ENCODE measurements at regions not wholly inside any gene's neighbourhood (a gene's known extent, or its start where the extent isn't known, plus 50 kb on each side); places are given as distances from the start of the nearest gene placed in this dataset.
"Not testable (repeated sequence)": the region's sequence is repeated elsewhere in the genome, so short reads cannot be mapped to it uniquely, and the experiment has no call there.

DNA sequence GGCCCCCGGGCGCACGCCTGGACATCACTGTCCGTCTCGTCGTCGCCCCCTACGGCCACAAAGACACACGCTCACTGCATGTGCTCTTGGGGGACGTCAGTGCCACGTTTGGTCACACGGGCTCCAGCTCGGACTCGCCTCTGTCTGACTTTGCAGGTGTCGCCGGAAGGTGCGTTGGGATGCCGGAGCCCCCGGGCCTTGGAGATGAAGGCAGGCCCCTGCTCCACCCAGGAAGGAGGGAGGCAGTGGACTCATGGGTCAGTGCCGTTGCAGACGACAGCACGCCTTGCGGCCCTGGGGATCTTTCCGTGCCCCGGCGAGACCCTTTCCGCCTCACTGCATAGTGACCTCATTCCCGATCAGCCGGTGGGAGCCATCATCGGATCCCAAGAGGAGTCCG, 1414.8 kb upstream of the PCDH10 start:
- H3K36me3 Mint-ChIP-seq; H3K27ac Mint-ChIP-seq; H3K9me3 Mint-ChIP-seq; DNase-seq (ENCODE audit: low spot score in 2 of 2, unreplicated experiment in 2 of 2); H3K4me3 Mint-ChIP-seq; H3K4me1 Mint-ChIP-seq; H3K27me3 Mint-ChIP-seq (ENCODE audit: low read depth): not testable (repeated sequence)

DNA sequence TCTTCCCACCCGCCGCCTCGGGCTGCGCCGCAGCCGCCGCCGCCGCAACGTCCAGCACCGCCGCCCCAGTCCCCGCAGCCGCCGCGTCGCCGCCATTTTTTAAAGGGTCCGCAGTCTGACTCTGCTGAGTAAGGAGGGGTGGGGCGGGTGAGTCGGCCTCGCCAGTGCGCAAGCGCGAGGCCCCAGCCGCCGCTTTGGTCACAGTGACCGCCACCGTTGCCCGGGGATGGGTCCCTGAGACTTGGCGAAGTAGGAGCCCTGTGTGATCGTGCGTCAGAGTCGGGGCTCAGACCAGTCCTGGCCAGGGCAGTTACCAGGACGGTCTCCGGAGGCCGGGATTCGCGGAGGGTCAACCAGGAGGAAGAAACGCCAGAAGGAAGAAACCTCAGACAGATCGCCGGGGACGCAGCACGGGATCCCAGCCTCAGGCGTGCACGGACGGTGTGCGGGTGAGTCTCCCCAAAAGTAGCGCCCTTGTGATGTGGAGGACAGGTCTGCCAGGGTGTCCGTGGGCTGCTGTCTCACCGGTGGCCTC, 1414.2 kb upstream of the PCDH10 start:
- not testable (repeated sequence) for H3K36me3 Mint-ChIP-seq; H3K4me1 Mint-ChIP-seq; H3K27ac Mint-ChIP-seq; H3K4me3 Mint-ChIP-seq; H3K27me3 Mint-ChIP-seq (ENCODE audit: low read depth); H3K9me3 Mint-ChIP-seq
- peak in 1 of 2 experiments; percentile 64 for DNase-seq (ENCODE audit: low spot score in 2 of 2, unreplicated experiment in 2 of 2)

DNA sequence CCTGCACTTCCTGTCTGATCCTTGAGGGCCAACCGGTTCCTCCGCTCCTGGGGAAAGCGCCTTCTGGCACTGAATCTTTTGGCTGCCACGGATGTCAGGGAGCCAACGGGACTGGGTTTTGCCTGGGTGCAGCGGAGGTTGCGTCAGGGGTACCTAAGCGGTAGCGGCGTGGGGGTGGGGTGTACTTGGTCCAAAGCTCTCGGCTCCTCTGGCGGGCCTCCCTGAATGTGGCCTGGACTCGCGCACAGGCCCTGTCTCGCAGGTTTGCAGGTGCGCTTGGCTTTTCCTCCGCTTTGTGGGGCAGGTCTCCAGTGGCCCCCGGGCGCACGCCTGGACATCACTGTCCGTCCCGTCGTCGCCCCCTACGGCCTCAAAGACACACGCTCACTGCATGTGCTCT, 1410.1 kb upstream of the PCDH10 start:
- H3K4me1 Mint-ChIP-seq; H3K27ac Mint-ChIP-seq; H3K36me3 Mint-ChIP-seq; H3K27me3 Mint-ChIP-seq (ENCODE audit: low read depth); H3K9me3 Mint-ChIP-seq; DNase-seq (ENCODE audit: low spot score in 2 of 2, unreplicated experiment in 2 of 2); H3K4me3 Mint-ChIP-seq: not testable (repeated sequence)

DNA sequence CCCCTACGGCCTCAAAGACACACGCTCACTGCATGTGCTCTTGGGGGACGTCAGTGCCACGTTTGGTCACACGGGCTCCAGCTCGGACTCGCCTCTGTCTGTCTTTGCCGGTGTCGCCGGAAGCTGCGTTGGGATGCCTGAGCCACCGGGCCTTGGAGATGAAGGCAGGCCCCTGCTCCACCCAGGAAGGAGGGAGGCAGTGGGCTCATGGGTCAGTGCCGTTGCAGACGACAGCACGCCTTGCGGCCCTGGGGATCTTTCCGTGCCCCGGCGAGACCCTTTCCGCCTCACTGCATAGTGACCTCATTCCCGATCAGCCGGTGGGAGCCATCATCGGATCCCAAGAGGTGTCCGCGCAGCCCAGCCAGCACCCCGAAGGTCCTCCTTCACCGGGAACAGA, 1407.3 kb upstream of the PCDH10 start:
- DNase-seq (ENCODE audit: low spot score in 2 of 2, unreplicated experiment in 2 of 2); H3K36me3 Mint-ChIP-seq; H3K4me1 Mint-ChIP-seq; H3K27me3 Mint-ChIP-seq (ENCODE audit: low read depth); H3K4me3 Mint-ChIP-seq; H3K27ac Mint-ChIP-seq; H3K9me3 Mint-ChIP-seq: not testable (repeated sequence)

DNA sequence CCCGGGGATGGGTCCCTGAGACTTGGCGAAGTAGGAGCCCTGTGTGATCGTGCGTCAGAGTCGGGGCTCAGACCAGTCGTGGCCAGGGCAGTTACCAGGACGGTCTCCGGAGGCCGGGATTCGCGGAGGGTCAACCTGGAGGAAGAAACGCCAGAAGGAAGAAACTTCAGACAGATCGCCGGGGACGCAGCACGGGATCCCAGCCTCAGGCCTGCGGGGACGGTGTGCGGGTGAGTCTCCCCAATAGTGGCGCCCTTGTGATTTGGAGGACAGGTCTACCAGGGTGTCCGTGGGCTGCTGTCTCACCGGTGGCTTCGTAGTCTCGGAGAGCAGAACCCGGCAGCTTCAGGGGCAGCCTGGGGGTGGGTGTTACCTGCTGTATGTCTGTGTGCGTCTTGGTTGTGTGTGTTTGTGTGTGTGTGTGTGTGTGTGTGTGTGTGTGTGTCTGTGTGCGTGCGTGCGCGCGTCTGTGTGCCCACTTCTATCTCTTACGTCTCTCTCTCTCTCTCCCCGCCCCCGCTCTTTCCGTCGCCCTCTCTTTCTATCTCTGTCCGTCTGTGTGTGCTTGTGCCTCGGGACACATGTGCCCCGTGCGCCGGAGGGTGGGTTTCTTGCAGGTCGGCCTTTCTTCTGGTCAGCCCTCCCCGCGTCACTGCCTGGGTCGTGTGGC, 1406.4 kb upstream of the PCDH10 start:
- not testable (repeated sequence) for H3K27me3 Mint-ChIP-seq (ENCODE audit: low read depth); H3K4me1 Mint-ChIP-seq; H3K9me3 Mint-ChIP-seq; H3K36me3 Mint-ChIP-seq; H3K27ac Mint-ChIP-seq; H3K4me3 Mint-ChIP-seq
- DNase-seq (ENCODE audit: low spot score in 2 of 2, unreplicated experiment in 2 of 2), result peak in 1 of 2 experiments; percentile 48

DNA sequence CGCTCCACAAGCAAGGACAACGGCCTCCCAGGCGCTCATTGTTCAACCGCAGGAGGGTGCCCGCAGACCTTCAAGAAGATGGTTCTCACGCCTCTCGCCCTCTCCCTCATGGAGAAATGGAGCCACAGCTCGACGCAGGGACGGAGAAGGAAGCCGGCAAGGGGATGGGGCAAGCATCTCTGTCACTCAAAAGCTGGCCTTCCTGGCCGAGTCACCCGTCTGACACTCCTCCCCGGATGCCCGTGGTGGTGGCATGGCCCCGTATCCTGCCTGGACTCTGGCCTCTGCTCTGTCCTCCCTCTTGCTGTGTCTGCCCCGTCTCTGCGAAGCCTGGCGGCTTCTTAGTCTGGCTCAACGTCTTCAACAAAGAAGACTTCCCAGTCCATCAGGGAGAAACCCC, 1405.7 kb upstream of the PCDH10 start:
- H3K9me3 Mint-ChIP-seq; H3K4me1 Mint-ChIP-seq; H3K4me3 Mint-ChIP-seq; H3K27me3 Mint-ChIP-seq (ENCODE audit: low read depth); H3K36me3 Mint-ChIP-seq; H3K27ac Mint-ChIP-seq: not testable (repeated sequence)
- DNase-seq (ENCODE audit: low spot score in 2 of 2, unreplicated experiment in 2 of 2), result peak in 1 of 2 experiments; percentile 58

DNA sequence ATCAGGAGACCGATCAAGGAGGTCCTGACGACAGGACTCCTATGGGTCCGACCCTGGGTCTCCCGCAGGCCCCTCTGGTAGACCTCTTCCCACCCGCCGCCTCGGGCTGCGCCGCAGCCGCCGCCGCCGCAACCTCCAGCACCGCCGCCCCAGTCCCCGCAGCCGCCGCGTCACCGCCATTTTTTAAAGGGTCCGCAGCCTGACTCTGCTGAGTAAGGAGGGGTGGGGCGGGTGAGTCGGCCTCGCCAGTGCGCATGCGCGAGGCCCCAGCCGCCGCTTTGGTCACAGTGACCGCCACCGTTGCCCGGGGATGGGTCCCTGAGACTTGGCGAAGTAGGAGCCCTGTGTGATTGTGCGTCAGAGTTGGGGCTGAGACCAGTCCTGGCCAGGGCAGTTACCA, 1401.9 kb upstream of the PCDH10 start:
- not testable (repeated sequence) for H3K27ac Mint-ChIP-seq; H3K4me1 Mint-ChIP-seq; DNase-seq (ENCODE audit: low spot score in 2 of 2, unreplicated experiment in 2 of 2); H3K9me3 Mint-ChIP-seq; H3K27me3 Mint-ChIP-seq (ENCODE audit: low read depth); H3K36me3 Mint-ChIP-seq; H3K4me3 Mint-ChIP-seq

DNA sequence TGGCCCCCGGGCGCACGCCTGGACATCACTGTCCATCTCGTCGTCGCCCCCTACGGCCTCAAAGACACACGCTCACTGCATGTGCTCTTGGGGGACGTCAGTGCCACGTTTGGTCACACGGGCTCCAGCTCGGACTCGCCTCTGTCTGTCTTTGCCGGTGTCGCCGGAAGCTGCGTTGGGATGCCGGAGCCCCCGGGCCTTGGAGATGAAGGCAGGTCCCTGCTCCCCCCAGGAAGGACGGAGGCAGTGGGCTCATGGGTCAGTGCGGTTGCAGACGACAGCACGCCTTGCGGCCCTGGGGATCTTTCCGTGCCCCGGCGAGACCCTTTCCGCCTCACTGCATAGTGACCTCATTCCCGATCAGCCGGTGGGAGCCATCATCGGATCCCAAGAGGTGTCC, 1399.9 kb upstream of the PCDH10 start:
- not testable (repeated sequence) for DNase-seq (ENCODE audit: low spot score in 2 of 2, unreplicated experiment in 2 of 2); H3K4me1 Mint-ChIP-seq; H3K9me3 Mint-ChIP-seq; H3K27me3 Mint-ChIP-seq (ENCODE audit: low read depth); H3K27ac Mint-ChIP-seq; H3K36me3 Mint-ChIP-seq; H3K4me3 Mint-ChIP-seq

DNA sequence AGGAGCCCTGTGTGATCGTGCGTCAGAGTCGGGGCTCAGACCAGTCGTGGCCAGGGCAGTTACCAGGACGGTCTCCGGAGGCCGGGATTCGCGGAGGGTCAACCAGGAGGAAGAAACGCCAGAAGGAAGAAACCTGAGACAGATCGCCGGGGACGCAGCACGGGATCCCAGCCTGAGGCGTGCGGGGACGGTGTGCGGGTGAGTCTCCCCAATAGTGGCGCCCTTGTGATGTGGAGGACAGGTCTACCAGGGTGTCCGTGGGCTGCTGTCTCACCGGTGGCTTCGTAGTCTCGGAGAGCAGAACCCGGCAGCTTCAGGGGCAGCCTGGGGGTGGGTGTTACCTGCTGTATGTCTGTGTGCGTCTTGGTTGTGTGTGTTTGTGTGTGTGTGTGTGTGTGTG, 1399.1 kb upstream of the PCDH10 start:
- not testable (repeated sequence) for H3K36me3 Mint-ChIP-seq; H3K4me3 Mint-ChIP-seq; H3K27ac Mint-ChIP-seq; H3K4me1 Mint-ChIP-seq; H3K9me3 Mint-ChIP-seq; H3K27me3 Mint-ChIP-seq (ENCODE audit: low read depth)
- peak in 1 of 2 experiments; percentile 62 for DNase-seq (ENCODE audit: low spot score in 2 of 2, unreplicated experiment in 2 of 2)

DNA sequence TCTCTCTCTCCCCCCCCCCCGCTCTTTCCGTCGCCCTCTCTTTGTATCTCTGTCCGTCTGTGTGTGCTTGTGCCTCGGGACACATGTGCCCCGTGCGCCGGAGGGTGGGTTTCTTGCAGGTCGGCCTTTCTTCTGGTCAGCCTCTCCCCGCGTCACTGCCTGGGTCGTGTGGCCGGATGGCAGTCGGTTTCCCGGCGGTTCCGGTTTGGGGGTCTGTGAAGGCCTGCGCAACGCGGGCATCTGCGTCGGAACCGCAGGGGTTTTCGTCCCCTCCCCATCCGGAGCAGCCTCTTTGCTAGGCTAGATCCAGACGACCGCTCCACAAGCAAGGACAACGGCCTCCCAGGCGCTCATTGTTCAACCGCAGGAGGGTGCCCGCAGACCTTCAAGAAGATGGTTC, 1398.6 kb upstream of the PCDH10 start:
- H3K4me3 Mint-ChIP-seq; H3K9me3 Mint-ChIP-seq; H3K4me1 Mint-ChIP-seq; H3K27me3 Mint-ChIP-seq (ENCODE audit: low read depth); H3K27ac Mint-ChIP-seq; H3K36me3 Mint-ChIP-seq: not testable (repeated sequence)
- peak; percentile 55 to 75 for DNase-seq (ENCODE audit: low spot score in 2 of 2, unreplicated experiment in 2 of 2)

DNA sequence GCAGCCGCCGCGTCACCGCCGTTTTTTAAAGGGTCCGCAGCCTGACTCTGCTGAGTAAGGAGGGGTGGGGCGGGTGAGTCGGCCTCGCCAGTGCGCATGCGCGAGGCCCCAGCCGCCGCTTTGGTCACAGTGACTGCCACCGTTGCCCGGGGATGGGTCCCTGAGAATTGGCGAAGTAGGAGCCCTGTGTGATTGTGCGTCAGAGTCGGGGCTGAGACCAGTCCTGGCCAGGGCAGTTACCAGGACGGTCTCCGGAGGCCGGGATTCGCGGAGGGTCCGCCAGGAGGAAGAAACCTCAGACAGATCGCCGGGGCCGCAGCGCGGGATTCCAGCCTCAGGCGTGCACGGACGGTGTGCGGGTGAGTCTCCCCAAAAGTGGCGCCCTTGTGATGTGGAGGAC, 1386.9 kb upstream of the PCDH10 start:
- not testable (repeated sequence) for H3K27ac Mint-ChIP-seq, H3K4me3 Mint-ChIP-seq

More for the DNA sequence above, 1386.9 kb upstream of the PCDH10 start:
- H3K36me3 Mint-ChIP-seq; H3K9me3 Mint-ChIP-seq; DNase-seq (ENCODE audit: low spot score in 2 of 2, unreplicated experiment in 2 of 2); H3K4me1 Mint-ChIP-seq; H3K27me3 Mint-ChIP-seq (ENCODE audit: low read depth): not testable (repeated sequence)
